ENCODE measurements at regions not wholly inside any gene's neighbourhood (a gene's known extent, or its start where the extent isn't known, plus 50 kb on each side); places are given as distances from the start of the nearest gene placed in this dataset.
"Not testable (repeated sequence)": the region's sequence is repeated elsewhere in the genome, so short reads cannot be mapped to it uniquely, and the experiment has no call there.

- no peak for ATAC-seq
- no peak for DNase-seq (ENCODE audit: low spot score)
These were observed 157.8 kb downstream of the SAMD5 start for GRCh38 chr6:147666255-147666654.

- DNase-seq (ENCODE audit: low spot score) = no peak
- no peak for ATAC-seq
These were observed 158.6 kb downstream of the SAMD5 start for GRCh38 chr6:147667082-147667481.

GRCh38 chr6:147674099-147674498 lies 165.6 kb downstream of the SAMD5 start:
- DNase-seq (ENCODE audit: low spot score) = no peak
- no peak for ATAC-seq

- ATAC-seq = no peak
- no peak for DNase-seq (ENCODE audit: low spot score)
These were observed 166.3 kb downstream of the SAMD5 start for GRCh38 chr6:147674794-147675193.

GRCh38 chr6:147675281-147675680 lies 166.8 kb downstream of the SAMD5 start:
- DNase-seq (ENCODE audit: low spot score) (no peak), ATAC-seq (no peak)

GRCh38 chr6:147676495-147677199 lies 168.2 kb downstream of the SAMD5 start:
- DNase-seq (ENCODE audit: low spot score) (no peak), ATAC-seq (no peak)

- no peak for DNase-seq (ENCODE audit: low spot score)
These were observed 169.2 kb downstream of the SAMD5 start for GRCh38 chr6:147677647-147678046.

GRCh38 chr6:147678253-147678652 lies 169.8 kb downstream of the SAMD5 start:
- DNase-seq (ENCODE audit: low spot score) = no peak

More at GRCh38 chr6:147677647-147678046, 169.2 kb downstream of the SAMD5 start:
- no peak for ATAC-seq

GRCh38 chr6:147684906-147685305 lies 176.4 kb downstream of the SAMD5 start:
- no peak for ATAC-seq
- DNase-seq (ENCODE audit: low spot score) = no peak

More at GRCh38 chr6:147678253-147678652, 169.8 kb downstream of the SAMD5 start:
- ATAC-seq = no peak

GRCh38 chr6:147689398-147689797 lies 180.9 kb downstream of the SAMD5 start:
- DNase-seq (ENCODE audit: low spot score) (no peak), ATAC-seq (no peak)

- ATAC-seq (peak; percentile 56), DNase-seq (ENCODE audit: low spot score) (no peak)
These were observed 183.0 kb downstream of the SAMD5 start for GRCh38 chr6:147691446-147691845.

- ATAC-seq (no peak), DNase-seq (ENCODE audit: low spot score) (no peak)
These were observed 184.7 kb downstream of the SAMD5 start for GRCh38 chr6:147693181-147693580.

GRCh38 chr6:147694556-147694955 lies 186.1 kb downstream of the SAMD5 start:
- DNase-seq (ENCODE audit: low spot score); ATAC-seq: not testable (repeated sequence)

GRCh38 chr6:147695819-147696218 lies 187.3 kb downstream of the SAMD5 start:
- no peak for DNase-seq (ENCODE audit: low spot score)
- ATAC-seq = no peak

- ATAC-seq = no peak
- DNase-seq (ENCODE audit: low spot score) = no peak
These were observed 190.7 kb downstream of the SAMD5 start for GRCh38 chr6:147699140-147699539.

- no peak for DNase-seq (ENCODE audit: low spot score)
- ATAC-seq = no peak
These were observed 191.1 kb downstream of the SAMD5 start for GRCh38 chr6:147699637-147700036.

- no peak for ATAC-seq
These were observed 192.1 kb downstream of the SAMD5 start for GRCh38 chr6:147700436-147701209.

GRCh38 chr6:147704691-147705090 lies 196.2 kb downstream of the SAMD5 start:
- DNase-seq (ENCODE audit: low spot score) = no peak
- ATAC-seq = no peak

More at GRCh38 chr6:147700436-147701209, 192.1 kb downstream of the SAMD5 start:
- DNase-seq (ENCODE audit: low spot score) = no peak

GRCh38 chr6:147707524-147707923 lies 199.0 kb downstream of the SAMD5 start:
- DNase-seq (ENCODE audit: low spot score) = no peak

GRCh38 chr6:147708170-147708569 lies 199.7 kb downstream of the SAMD5 start:
- no peak for DNase-seq (ENCODE audit: low spot score)
- no peak for ATAC-seq

More at GRCh38 chr6:147707524-147707923, 199.0 kb downstream of the SAMD5 start:
- no peak for ATAC-seq

GRCh38 chr6:147709396-147710272 lies 201.1 kb downstream of the SAMD5 start:
- ATAC-seq = no peak
- no peak for DNase-seq (ENCODE audit: low spot score)
